Ishikawa (cell line): ENCODE measurements at regions not wholly inside any gene's neighbourhood (a gene's known extent, or its start where the extent isn't known, plus 50 kb on each side); places are given as distances from the start of the nearest gene placed in this dataset.

ENCODE experiments used
- CEBPB ChIP-seq: IDR thresholded peaks from 2 replicates; pipeline ENCODE4 v1.6.1; 2012
- CREB1 ChIP-seq: IDR thresholded peaks from 2 replicates; pipeline ENCODE4 v1.6.1; 2012; ENCODE audit warnings: low read depth
- EGR1 ChIP-seq: IDR thresholded peaks from 2 replicates; pipeline ENCODE4 v1.6.1; 2012
- EP300 ChIP-seq: IDR thresholded peaks from 2 replicates; pipeline ENCODE4 v1.6.1; 2012; ENCODE audit warnings: borderline replicate concordance
- FOXM1 ChIP-seq: IDR thresholded peaks from 2 replicates; pipeline ENCODE4 v1.6.1; 2012; ENCODE audit warnings: low read depth, borderline replicate concordance
- MAX ChIP-seq: IDR thresholded peaks from 2 replicates; pipeline ENCODE4 v1.6.1; 2012
- NFIC ChIP-seq: IDR thresholded peaks from 2 replicates; pipeline ENCODE4 v1.6.1; 2012
- RAD21 ChIP-seq: IDR thresholded peaks from 2 replicates; pipeline ENCODE4 v1.6.1; 2012; ENCODE audit warnings: low read depth
- REST ChIP-seq: IDR thresholded peaks from 2 replicates; pipeline ENCODE4 v1.6.1; 2012; ENCODE audit warnings: low read depth, mild to moderate bottlenecking
- TAF1 ChIP-seq: IDR thresholded peaks from 2 replicates; pipeline ENCODE4 v1.6.1; 2012; ENCODE audit warnings: low read depth, mild to moderate bottlenecking
- TCF12 ChIP-seq: IDR thresholded peaks from 2 replicates; pipeline ENCODE4 v1.6.1; 2012; ENCODE audit warnings: low read depth
- TEAD4 ChIP-seq: IDR thresholded peaks from 2 replicates; pipeline ENCODE4 v1.6.1; 2012
- YY1 ChIP-seq: IDR thresholded peaks from 2 replicates; pipeline ENCODE4 v1.6.1; 2012; ENCODE audit warnings: low read depth
- ZBTB7A ChIP-seq: IDR thresholded peaks from 2 replicates; pipeline ENCODE4 v1.6.1; 2012; ENCODE audit warnings: low read depth
- TF ChIP-seq, protein P1 (sequence below): IDR thresholded peaks from 2 replicates; pipeline ENCODE4 v1.6.1; 2012

DNA sequence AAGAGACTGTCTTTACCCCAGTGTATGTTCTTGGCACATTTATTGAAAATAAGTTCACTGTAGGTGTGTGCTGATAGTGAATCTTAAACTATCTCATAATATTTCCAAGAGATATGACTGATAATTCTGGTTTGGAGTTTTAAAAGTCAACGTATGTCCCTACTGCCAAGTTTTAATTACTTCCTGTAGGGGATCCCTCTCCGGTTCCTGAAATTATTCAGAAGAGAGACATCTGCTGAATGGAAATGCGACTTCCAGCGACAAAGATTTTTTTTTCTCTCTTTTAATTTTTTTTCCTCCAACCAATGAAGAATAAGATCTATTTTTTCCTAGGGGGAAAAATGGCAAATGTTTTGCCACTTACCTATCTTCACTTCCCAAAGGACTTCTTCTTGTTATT, 498.9 kb upstream of the TGFBR2 start:
- no peak for TF ChIP-seq RAD21
- no peak for TF ChIP-seq REST
- TF ChIP-seq EGR1 = no peak
- TF ChIP-seq FOXM1 = no peak
- no peak for TF ChIP-seq EP300
- no peak for TF ChIP-seq NFIC
- TF ChIP-seq TEAD4 = no peak
- TF ChIP-seq ZBTB7A = no peak
- no peak for TF ChIP-seq CEBPB
- TF ChIP-seq, protein P1, sequence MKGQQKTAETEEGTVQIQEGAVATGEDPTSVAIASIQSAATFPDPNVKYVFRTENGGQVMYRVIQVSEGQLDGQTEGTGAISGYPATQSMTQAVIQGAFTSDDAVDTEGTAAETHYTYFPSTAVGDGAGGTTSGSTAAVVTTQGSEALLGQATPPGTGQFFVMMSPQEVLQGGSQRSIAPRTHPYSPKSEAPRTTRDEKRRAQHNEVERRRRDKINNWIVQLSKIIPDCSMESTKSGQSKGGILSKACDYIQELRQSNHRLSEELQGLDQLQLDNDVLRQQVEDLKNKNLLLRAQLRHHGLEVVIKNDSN = no peak
- TF ChIP-seq MAX = no peak
- TF ChIP-seq YY1 = no peak
- TF ChIP-seq CREB1 = no peak
- TF ChIP-seq TAF1 = no peak
- TF ChIP-seq TCF12 = no peak

DNA sequence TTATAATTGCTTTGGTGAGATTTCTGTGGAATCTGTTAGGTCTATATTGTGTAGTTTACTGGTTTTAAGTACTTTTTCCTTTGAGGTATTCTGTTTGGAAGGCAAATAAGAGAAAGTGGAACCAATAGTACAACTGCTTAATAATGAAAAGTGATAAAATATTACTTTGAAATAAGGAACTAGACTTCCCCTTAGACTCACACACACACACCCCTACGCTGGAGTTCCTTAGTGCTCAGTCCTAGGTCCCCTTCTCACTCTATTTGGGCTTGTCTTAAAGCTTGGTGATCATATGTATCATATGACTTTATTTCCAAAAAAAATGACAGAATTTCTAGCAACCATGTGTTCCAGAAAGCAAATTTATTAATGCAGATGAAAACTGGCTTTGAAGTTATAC, 494.0 kb upstream of the TGFBR2 start:
- no peak for TF ChIP-seq MAX
- TF ChIP-seq EGR1 = no peak
- TF ChIP-seq TEAD4 = no peak
- TF ChIP-seq TAF1 = no peak
- TF ChIP-seq NFIC = no peak
- TF ChIP-seq, protein P1 = no peak

DNA sequence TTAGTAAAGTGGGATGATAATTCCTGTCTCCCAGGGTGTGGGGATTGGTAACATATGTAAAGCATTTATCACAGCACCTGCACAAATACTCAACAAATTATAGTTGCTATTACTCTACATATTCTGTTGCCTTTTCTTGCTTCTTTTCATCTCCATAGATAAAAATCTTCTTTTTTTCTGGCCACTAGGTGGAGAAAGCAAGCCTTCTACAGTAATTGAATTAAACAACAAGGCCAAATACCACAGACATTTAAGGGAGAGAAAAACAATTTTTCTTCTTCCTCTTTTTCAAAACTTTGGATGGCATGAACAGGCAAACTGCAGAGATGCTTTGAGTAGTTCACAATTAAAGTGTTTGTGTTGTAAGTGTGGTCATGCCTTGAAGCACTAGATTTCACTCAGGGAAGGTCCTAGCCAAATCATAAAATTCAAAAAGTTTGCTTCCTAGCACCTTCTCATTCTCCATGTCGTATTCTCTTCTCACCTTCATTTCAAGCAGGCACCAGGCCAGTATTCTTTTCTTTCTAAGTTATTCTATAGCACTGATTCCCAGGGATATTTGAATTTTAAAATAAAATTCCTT, 493.4 kb upstream of the TGFBR2 start:
- TF ChIP-seq TEAD4 (no peak), RAD21 (peak; percentile 79)

DNA sequence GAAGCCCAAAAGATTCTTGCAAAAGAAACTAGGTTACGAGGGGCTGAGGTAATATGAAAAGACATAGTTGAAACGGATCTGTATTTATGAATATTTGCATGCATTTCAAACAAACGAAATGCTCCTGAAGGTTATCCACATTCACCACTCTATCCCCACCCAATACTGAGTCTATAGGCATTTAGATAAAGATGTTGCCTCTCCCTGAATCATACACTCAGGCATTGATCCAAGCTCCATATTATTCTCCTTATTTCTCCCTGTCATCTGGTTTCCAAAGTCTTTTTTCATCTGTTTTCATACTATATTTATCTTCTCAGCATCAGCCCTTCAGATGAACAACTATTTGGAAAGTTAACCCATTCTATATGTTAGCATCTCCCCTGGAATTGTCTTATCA, 492.5 kb upstream of the TGFBR2 start:
- no peak for TF ChIP-seq EGR1
- TF ChIP-seq TCF12 = no peak
- no peak for TF ChIP-seq REST
- TF ChIP-seq, protein P1 = no peak
- TF ChIP-seq RAD21 = no peak
- TF ChIP-seq TAF1 = no peak
- TF ChIP-seq CEBPB = no peak
- TF ChIP-seq NFIC = no peak
- no peak for TF ChIP-seq MAX
- TF ChIP-seq TEAD4 = no peak
- no peak for TF ChIP-seq CREB1
- no peak for TF ChIP-seq EP300

GRCh38 chr3:30114918-30115317, 491.5 kb upstream of the TGFBR2 start:
- TF ChIP-seq MAX (no peak), RAD21 (no peak), TEAD4 (no peak), ZBTB7A (no peak), CEBPB (no peak), NFIC (no peak), FOXM1 (no peak), TCF12 (no peak), EGR1 (no peak), REST (no peak), TAF1 (no peak), YY1 (no peak), CREB1 (no peak), EP300 (no peak)
- TF ChIP-seq, protein P1 = no peak
